Mammary epithelial cell (primary cell): ENCODE measurements at regions not wholly inside any gene's neighbourhood (a gene's known extent, or its start where the extent isn't known, plus 50 kb on each side); places are given as distances from the start of the nearest gene placed in this dataset.

ENCODE experiments used
- CTCF ChIP-seq, 2 donors: IDR thresholded peaks in 1 of 2; conservative IDR thresholded peaks in 1 of 2; 2 replicates each; pipeline ENCODE4 v1.5.1; 2011 to 2012; ENCODE audit warnings: inconsistent platforms in 2 of 2, low read length in 2 of 2, mild to moderate bottlenecking in 2 of 2, control low read depth in 1 of 2, low read depth in 1 of 2; ENCODE audit not compliant: insufficient read depth in 1 of 2; ENCODE audit errors: extremely low read depth in 1 of 2
- EZH2 ChIP-seq: IDR thresholded peaks from 2 replicates; pipeline ENCODE4 v1.6.1; 2012; ENCODE audit warnings: low read length, inconsistent platforms, borderline replicate concordance

- no peak for TF ChIP-seq CTCF (conservative IDR thresholded peaks at IDR 0.05 in 1 of 2, IDR thresholded peaks at IDR 0.05 in 1 of 2; ENCODE audit: extremely low read depth in 1 of 2, insufficient read depth in 1 of 2, low read depth in 1 of 2, low read length in 2 of 2)
- TF ChIP-seq EZH2 = no peak
These were observed 302.4 kb upstream of the HS6ST1 start for GRCh38 chr2:128621074-128621473.
